ENCODE measurements at regions not wholly inside any gene's neighbourhood (a gene's known extent, or its start where the extent isn't known, plus 50 kb on each side); places are given as distances from the start of the nearest gene placed in this dataset.

DNA sequence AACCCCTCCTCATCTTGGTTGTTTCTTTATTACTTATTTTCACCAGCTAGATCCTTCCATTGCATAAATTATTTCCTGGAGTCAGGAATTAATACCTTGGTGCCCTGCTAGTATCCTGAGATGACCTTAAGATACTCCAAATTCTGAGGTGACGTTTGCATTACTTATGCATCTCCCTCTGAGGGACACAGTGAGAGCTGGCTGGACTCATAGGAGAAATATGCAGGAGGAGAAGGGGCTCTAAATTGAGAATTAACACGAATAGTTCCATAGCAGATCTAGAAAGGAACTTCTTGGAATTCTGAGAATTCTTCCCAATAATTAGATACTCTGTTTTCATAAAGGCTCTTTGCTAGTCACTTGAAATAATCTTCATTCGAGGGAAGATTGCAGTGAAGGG, 310.6 kb upstream of the ZEB2 start:
- ATAC-seq (no peak), DNase-seq (no peak)
- Histone ChIP-seq H3K27me3 (no peaks in the 10 kb centered on the region), H3K4me1 (no peaks in the 10 kb centered on the region), H3K36me3 (no peaks in the 10 kb centered on the region), H3K9me3 (no peaks in the 10 kb centered on the region), H3K27ac (no peak overlapping the region), H3K4me3 (no peak overlapping the region)
- no peak for TF ChIP-seq CTCF (IDR thresholded peaks at IDR 0.05)
- intact Hi-C loops (cut with DNase I), result no loop called here

DNA sequence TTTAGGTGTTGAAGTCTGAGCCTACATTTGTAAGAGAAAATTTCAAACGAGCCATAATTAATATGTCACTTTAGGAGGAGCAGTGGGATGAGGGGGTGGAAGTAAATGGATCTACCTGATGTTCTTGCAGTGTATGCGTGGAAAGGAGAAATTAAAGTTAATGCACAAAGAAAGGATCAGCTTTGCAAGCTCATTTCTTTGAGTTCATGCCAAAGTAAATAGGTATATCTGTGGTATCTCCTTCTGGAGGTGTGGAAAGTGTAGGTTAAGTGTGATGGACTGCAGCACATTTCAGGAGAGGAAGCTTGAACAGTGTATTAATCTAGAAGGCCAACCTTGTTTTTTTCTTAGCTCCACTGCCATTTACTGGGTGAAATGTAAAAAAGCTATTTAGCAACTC, 307.5 kb upstream of the ZEB2 start:
- ATAC-seq (no peak), DNase-seq (no peak)
- no peaks in the 10 kb centered on the region for H3K9me3 ChIP-seq
- H3K27ac ChIP-seq, result no peak overlapping the region
- TF ChIP-seq CTCF (IDR thresholded peaks at IDR 0.05), result no peak
- H3K4me3 ChIP-seq, result no peak overlapping the region
- H3K27me3 ChIP-seq, result no peaks in the 10 kb centered on the region
- H3K36me3 ChIP-seq, result no peaks in the 10 kb centered on the region
- no peaks in the 10 kb centered on the region for H3K4me1 ChIP-seq
- intact Hi-C loops (cut with DNase I), result no loop called here

GRCh38 chr2:144826105-144826504, 306.2 kb upstream of the ZEB2 start:
- Histone ChIP-seq H3K4me1 (no peaks in the 10 kb centered on the region), H3K9me3 (no peaks in the 10 kb centered on the region), H3K27me3 (no peaks in the 10 kb centered on the region), H3K27ac (no peak overlapping the region), H3K36me3 (no peaks in the 10 kb centered on the region), H3K4me3 (no peak overlapping the region)
- DNase-seq, result no peak
- no peak for ATAC-seq
- intact Hi-C loops (cut with DNase I), result no loop called here
- no peak for TF ChIP-seq CTCF (IDR thresholded peaks at IDR 0.05)

DNA sequence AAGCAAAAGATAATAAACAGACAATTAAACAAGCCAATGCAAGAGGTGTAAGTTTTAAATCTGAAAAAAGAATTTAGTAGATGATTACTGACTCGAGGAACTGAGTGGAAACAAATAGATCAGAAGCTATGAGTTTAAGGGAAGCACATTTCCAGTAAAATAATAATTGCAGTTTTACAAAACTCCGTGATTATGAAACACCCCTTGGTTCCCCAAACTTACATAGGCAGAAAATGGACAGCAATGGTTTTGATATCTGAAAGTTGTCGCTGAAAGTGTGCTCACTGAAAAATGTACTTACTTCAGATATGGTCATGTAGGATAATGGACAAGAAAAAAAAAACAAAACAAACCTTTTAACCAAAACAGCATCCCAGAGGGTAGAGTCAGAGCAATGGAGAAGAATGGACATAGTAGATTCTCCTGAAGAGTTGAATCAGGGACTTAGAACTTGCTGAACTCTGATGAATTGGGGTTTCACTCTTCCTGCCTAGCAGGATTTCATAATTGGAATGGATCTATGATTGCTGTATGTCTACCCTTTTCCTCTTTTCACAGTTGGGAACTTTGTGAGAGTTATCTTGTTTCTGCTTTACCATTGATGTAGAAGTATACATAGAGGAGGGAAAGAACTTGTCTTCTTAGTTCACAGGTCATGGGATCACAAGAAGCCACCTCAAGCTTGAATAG, 305.6 kb upstream of the ZEB2 start:
- intact Hi-C loops (cut with DNase I), result no loop called here
- Histone ChIP-seq H3K27me3 (no peaks in the 10 kb centered on the region), H3K27ac (no peak overlapping the region), H3K36me3 (no peaks in the 10 kb centered on the region), H3K4me1 (no peaks in the 10 kb centered on the region), H3K9me3 (no peaks in the 10 kb centered on the region), H3K4me3 (no peak overlapping the region)
- TF ChIP-seq CTCF (IDR thresholded peaks at IDR 0.05), result no peak
- DNase-seq (no peak), ATAC-seq (peak; percentile 34)

GRCh38 chr2:144824306-144825080, 304.6 kb upstream of the ZEB2 start:
- DNase-seq (no peak), ATAC-seq (no peak)
- no peaks in the 10 kb centered on the region for H3K27me3 ChIP-seq
- intact Hi-C loops (cut with DNase I), result no loop called here
- H3K36me3 ChIP-seq, result no peaks in the 10 kb centered on the region
- no peak for TF ChIP-seq CTCF (IDR thresholded peaks at IDR 0.05)
- no peaks in the 10 kb centered on the region for H3K4me1 ChIP-seq
- no peak overlapping the region for H3K4me3 ChIP-seq
- H3K9me3 ChIP-seq, result no peaks in the 10 kb centered on the region
- no peak overlapping the region for H3K27ac ChIP-seq
